ENCODE measurements at regions not wholly inside any gene's neighbourhood (a gene's known extent, or its start where the extent isn't known, plus 50 kb on each side); places are given as distances from the start of the nearest gene placed in this dataset.

DNA sequence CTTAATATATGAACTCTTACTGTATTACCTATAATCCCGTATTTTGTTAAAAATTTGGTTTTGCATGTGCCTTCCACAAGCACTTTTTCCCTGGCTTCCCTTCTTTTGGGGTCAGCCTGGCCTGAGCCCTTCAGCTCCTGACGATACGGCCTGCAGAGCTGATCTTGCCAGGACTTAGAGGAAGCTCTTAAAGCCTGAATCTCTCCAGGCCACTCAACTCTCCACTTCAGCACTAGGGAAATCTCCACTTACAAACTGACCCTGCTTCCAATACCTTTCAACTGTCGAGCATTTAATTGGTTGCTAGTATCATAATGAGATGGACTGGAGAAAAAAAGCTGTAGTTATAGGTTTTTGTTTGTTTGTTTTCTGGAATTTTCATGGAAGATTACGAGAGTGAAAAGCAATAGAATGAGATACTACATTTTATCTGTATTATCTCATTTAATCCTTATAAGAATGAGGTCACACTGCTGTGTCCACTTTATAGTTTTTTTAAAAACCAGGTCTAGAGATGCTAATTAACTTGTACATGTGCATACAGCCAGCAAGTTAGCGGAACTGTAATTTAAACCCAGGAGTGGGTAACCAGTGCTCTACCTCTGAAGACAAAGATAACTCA is 54.8 kb downstream of the ZBTB38 start:
- no peak overlapping the region for H3K27ac ChIP-seq (ENCODE audit: low read length)
- no peaks in the 10 kb centered on the region for H3K27me3 ChIP-seq (ENCODE audit: control insufficient read depth, insufficient read depth, low read length)
- CTCF ChIA-PET, result interaction anchor here (0.6 kb wide), 1 partner anchor 114 kb away, joined by 3 read pairs; no protein-coding TSS in a partner anchor
- DNase-seq (ENCODE audit: low read depth, low spot score), result no peak
- no peaks in the 10 kb centered on the region for H3K36me3 ChIP-seq (ENCODE audit: control insufficient read depth, insufficient read depth, low read length)
- H3K4me1 ChIP-seq (ENCODE audit: control insufficient read depth, insufficient read depth, low read length), result peaks cover 13% of the 10 kb centered on the region; the same call in 1 of the 2 replicates
- no peak for TF ChIP-seq SIN3A (IDR thresholded peaks at IDR 0.05; ENCODE audit: borderline replicate concordance, insufficient read depth, low read depth, low read length)
- no peak for TF ChIP-seq CTCF (IDR thresholded peaks at IDR 0.05)
- no peak for TF ChIP-seq POLR2AphosphoS5 (IDR thresholded peaks at IDR 0.05; ENCODE audit: low read depth, low read length)
- no peak for TF ChIP-seq REST (IDR thresholded peaks at IDR 0.05; ENCODE audit: insufficient read depth in 1 of 2, low read depth in 2 of 2, low read length in 1 of 2)
- TF ChIP-seq TCF7L2 (IDR thresholded peaks at IDR 0.05; ENCODE audit: low read depth, low read length), result no peak
- BruUV-seq (replicated peaks), result no TSS peak
- POLR2A ChIA-PET, result no interaction called here
- no peak overlapping the region for H3K4me3 ChIP-seq (ENCODE audit: low read depth in 2 of 2, low read length in 2 of 2)
- no peak for ATAC-seq
- in situ Hi-C loops (cut with HindIII; ENCODE audit: low pct_unique_long_range_greater_than_20kb, low sequenced_read_pairs), result no loop called here
- intact Hi-C loops (cut with micrococcal nuclease; ENCODE audit: unreplicated experiment), result no loop called here
- no peaks in the 10 kb centered on the region for H3K9me3 ChIP-seq (ENCODE audit: control insufficient read depth, insufficient read depth, low read depth, low read length)

DNA sequence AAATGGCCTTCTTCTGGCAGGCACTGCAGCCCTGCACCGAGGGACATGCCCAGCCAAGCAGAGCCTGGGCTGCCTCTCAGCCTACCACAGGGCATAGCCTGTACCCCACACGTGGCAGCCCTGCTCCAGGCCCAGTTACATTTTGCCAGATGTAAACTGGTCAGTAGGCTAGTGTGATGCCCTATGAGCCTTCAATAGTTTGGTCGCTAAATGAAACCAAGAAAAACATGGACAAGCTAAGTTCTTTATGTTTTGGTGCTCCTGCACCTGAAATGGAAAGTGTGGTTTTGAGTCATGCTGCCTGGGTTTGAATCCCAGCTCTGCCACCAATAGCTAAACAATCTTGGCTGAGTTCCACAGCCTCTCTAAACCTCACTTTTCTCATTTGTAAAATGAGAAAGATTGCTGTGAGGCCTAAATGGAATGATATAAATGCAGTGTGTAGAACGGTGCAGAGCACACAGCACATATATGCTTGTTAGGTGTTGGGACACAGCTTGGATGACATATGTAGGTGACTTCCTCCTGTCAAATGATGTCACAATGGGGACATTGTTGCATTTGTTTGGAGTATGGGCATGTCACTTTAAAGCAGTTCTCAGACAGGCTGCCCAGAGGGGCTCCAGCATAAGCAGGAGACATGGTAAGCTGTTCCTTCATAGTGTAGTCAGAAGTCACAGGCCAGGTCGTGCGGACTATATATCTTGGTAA is 57.4 kb downstream of the ZBTB38 start:
- no peak overlapping the region for H3K4me3 ChIP-seq (ENCODE audit: low read depth in 2 of 2, low read length in 2 of 2)
- H3K27me3 ChIP-seq (ENCODE audit: control insufficient read depth, insufficient read depth, low read length), result no peaks in the 10 kb centered on the region
- H3K9me3 ChIP-seq (ENCODE audit: control insufficient read depth, insufficient read depth, low read depth, low read length), result no peaks in the 10 kb centered on the region
- DNase-seq (ENCODE audit: low read depth, low spot score), result no peak
- ChIA-PET CTCF (no interaction called here), POLR2A (no interaction called here)
- no peak overlapping the region for H3K27ac ChIP-seq (ENCODE audit: low read length)
- TF ChIP-seq CTCF (IDR thresholded peaks at IDR 0.05) (no peak), TCF7L2 (IDR thresholded peaks at IDR 0.05; ENCODE audit: low read depth, low read length) (no peak), SIN3A (IDR thresholded peaks at IDR 0.05; ENCODE audit: borderline replicate concordance, insufficient read depth, low read depth, low read length) (no peak), REST (IDR thresholded peaks at IDR 0.05; ENCODE audit: insufficient read depth in 1 of 2, low read depth in 2 of 2, low read length in 1 of 2) (no peak), POLR2AphosphoS5 (IDR thresholded peaks at IDR 0.05; ENCODE audit: low read depth, low read length) (no peak)
- no TSS peak for BruUV-seq (replicated peaks)
- ATAC-seq, result peak; percentile 29; the same call in 1 of the 2 replicates
- peaks cover 13% of the 10 kb centered on the region; the same call in 1 of the 2 replicates for H3K4me1 ChIP-seq (ENCODE audit: control insufficient read depth, insufficient read depth, low read length)
- in situ Hi-C loops (cut with HindIII; ENCODE audit: low pct_unique_long_range_greater_than_20kb, low sequenced_read_pairs) (no loop called here), intact Hi-C loops (cut with micrococcal nuclease; ENCODE audit: unreplicated experiment) (no loop called here)
- H3K36me3 ChIP-seq (ENCODE audit: control insufficient read depth, insufficient read depth, low read length), result no peaks in the 10 kb centered on the region
